HepG2 (cell line): ENCODE measurements at regions not wholly inside any gene's neighbourhood (a gene's known extent, or its start where the extent isn't known, plus 50 kb on each side); places are given as distances from the start of the nearest gene placed in this dataset.

Source experiments
- ATAC-seq: fragments of 200-7000 bp; cut with Tn5 transposase; 3 replicates; pipeline ENCODE4 v1.9.1; 2020; ENCODE audit warnings: mild to moderate bottlenecking, moderate library complexity
- BruUV-seq: library from RNA; stranded (reverse); fragments of 400-500 nt; replicated peaks from 2 replicates; lab custom pipeline; 2021; lab: Mats Ljungman, UMichigan
- CTCF ChIA-PET: fragments of 300-600 bp; formaldehyde crosslinking; extraction: SDS; loops from one replicate; lab custom pipeline; 2021; ENCODE audit warnings: low total read pairs, inconsistent platforms, low intra/inter-chr PET ratio; lab: Yijun Ruan, JAX
- POLR2A ChIA-PET: fragments of 350-600 bp; sonication (Branson Sonifier 250); formaldehyde crosslinking; loops from one replicate; lab custom pipeline; 2020; ENCODE audit warnings: antibody characterized with exemption, inconsistent platforms; lab: Yijun Ruan, JAX
- DNase-seq: peaks from one replicate; pipeline ENCODE4 v3.0.0-alpha.2; 2015; ENCODE audit warnings: low spot score
- FAIRE-seq: peaks from 3 replicates; lab custom pipeline; 2011; peaks lifted over from hg19 to GRCh38; lab: Jason Lieb, UNC
- H2AFZ ChIP-seq: one replicate; pipeline ENCODE4 v1.6.1; 2011; ENCODE audit warnings: low read length, inconsistent platforms
- H3K27ac ChIP-seq: fragments of 300-600 bp; 3 replicates; pipeline ENCODE4 v1.8.0; 2011; ENCODE audit warnings: mixed run types, mild to moderate bottlenecking, mixed read lengths, low read length, inconsistent platforms; ENCODE audit not compliant: insufficient read depth; ENCODE audit errors: extremely low read length
- H3K27me3 ChIP-seq, 2 experiments: fragments of 200-600 bp in 1 of 2; 2 replicates in 1 of 2; 3 replicates in 1 of 2; pipeline versions ENCODE4 v1.6.0 to v1.8.0; 2011; ENCODE audit warnings: low read length in 2 of 2, mild to moderate bottlenecking in 2 of 2, moderate library complexity in 2 of 2, inconsistent platforms in 1 of 2; ENCODE audit not compliant: insufficient read depth in 2 of 2, control insufficient read depth in 1 of 2
- H3K36me3 ChIP-seq, 2 experiments: fragments of 200-600 bp in 1 of 2; replicated peaks in 1 of 2; 2 replicates in 1 of 2; 3 replicates in 1 of 2; pipeline versions ENCODE4 v1.5.1 to v1.8.0; 2011; ENCODE audit warnings: low read length in 2 of 2, inconsistent platforms in 1 of 2; ENCODE audit not compliant: insufficient read depth in 2 of 2, control insufficient read depth in 1 of 2
- H3K4me1 ChIP-seq: 2 replicates; pipeline ENCODE4 v1.5.1; 2012; ENCODE audit warnings: low read length, inconsistent platforms; ENCODE audit not compliant: insufficient read depth
- H3K4me2 ChIP-seq: 2 replicates; pipeline ENCODE4 v1.6.0; 2011; ENCODE audit warnings: low read depth, low read length, inconsistent platforms
- H3K4me3 ChIP-seq, 3 experiments: fragments of 200-600 bp in 1 of 3; sonication (generic), shearing (Covaris generic) in 1 of 3; replicated peaks in 1 of 3; 2 replicates each; pipeline ENCODE4 v1.5.1; 2011 to 2016; ENCODE audit warnings: low read length in 3 of 3, inconsistent platforms in 2 of 3, low read depth in 2 of 3, mild to moderate bottlenecking in 2 of 3, control low read depth in 1 of 3, mixed read lengths in 1 of 3; ENCODE audit not compliant: insufficient read depth in 1 of 3
- H3K79me2 ChIP-seq: one replicate; pipeline ENCODE4 v1.6.1; 2011; ENCODE audit warnings: low read length, inconsistent platforms; ENCODE audit not compliant: insufficient read depth
- H3K9ac ChIP-seq: 2 replicates; pipeline ENCODE4 v1.6.0; 2011; ENCODE audit warnings: mild to moderate bottlenecking, low read depth, low read length, inconsistent platforms; ENCODE audit not compliant: insufficient read depth
- H3K9me3 ChIP-seq: 2 replicates; pipeline ENCODE4 v1.5.1; 2012; ENCODE audit warnings: mild to moderate bottlenecking, low read length
- H4K20me1 ChIP-seq: 2 replicates; pipeline ENCODE4 v1.6.0; 2011; ENCODE audit warnings: inconsistent platforms, mild to moderate bottlenecking, low read length, moderate library complexity; ENCODE audit not compliant: insufficient read depth
- CEBPB ChIP-seq: IDR thresholded peaks from 2 replicates; pipeline ENCODE4 v1.6.1; 2011; ENCODE audit warnings: low read depth, low read length, improper control_type of control experiment, borderline replicate concordance
- GABPB1 ChIP-seq: IDR thresholded peaks from 2 replicates; pipeline ENCODE4 v1.6.1; 2016; ENCODE audit warnings: mild to moderate bottlenecking, missing genetic modification reagents, moderate library complexity, missing compliant biosample characterization
- NFKB2 ChIP-seq: sonication (generic); formaldehyde crosslinking; IDR thresholded peaks from 2 replicates; pipeline ENCODE4 v1.4.0; 2020; ENCODE audit warnings: missing genetic modification reagents, borderline replicate concordance
- PAX8 ChIP-seq: sonication (generic); formaldehyde crosslinking; IDR thresholded peaks from 2 replicates; pipeline ENCODE4 v1.8.0; 2022; ENCODE audit warnings: mild to moderate bottlenecking, missing genetic modification reagents, borderline replicate concordance
- REPIN1 ChIP-seq: sonication (generic); formaldehyde crosslinking; IDR thresholded peaks from 2 replicates; pipeline ENCODE4 v1.8.0; 2022; ENCODE audit warnings: missing genetic modification reagents, low read depth, mild to moderate bottlenecking, borderline replicate concordance
- RORA ChIP-seq: sonication (generic); formaldehyde crosslinking; IDR thresholded peaks from 2 replicates; pipeline ENCODE4 v1.5.0; 2020; ENCODE audit warnings: mild to moderate bottlenecking, missing genetic modification reagents, moderate library complexity
- SMAD9 ChIP-seq: sonication (generic); formaldehyde crosslinking; IDR thresholded peaks from 2 replicates; pipeline ENCODE4 v1.5.1; 2020; ENCODE audit warnings: mild to moderate bottlenecking, missing genetic modification reagents
- TARDBP ChIP-seq: sonication (generic); formaldehyde crosslinking; IDR thresholded peaks from 2 replicates; pipeline ENCODE4 v1.8.0; 2022; ENCODE audit warnings: mild to moderate bottlenecking, missing genetic modification reagents
- ZNF33B ChIP-seq: sonication (generic); formaldehyde crosslinking; IDR thresholded peaks from 2 replicates; pipeline ENCODE4 v1.5.1; 2020; ENCODE audit warnings: mild to moderate bottlenecking, missing genetic modification reagents
- WGBS: methylation state at CpG from one replicate; pipeline ENCODE4 v1.1.6; 2017; ENCODE audit warnings: low lambda C conversion rate; 5-methylcytosine and 5-hydroxymethylcytosine counted together
- in situ Hi-C: cut with HindIII; loops from 2 replicates; pipeline ENCODE4 v1.10.0; 2017; ENCODE audit warnings: low pct_unique_long_range_greater_than_20kb; ENCODE audit not compliant: extremely low pct_ligation_motif_present
- intact Hi-C: fragments of 100-400 bp; cut with micrococcal nuclease; formaldehyde crosslinking; loops from one replicate; pipeline ENCODE4 v1.10.0; 2022; ENCODE audit not compliant: unreplicated experiment
- TF ChIP-seq, protein P1 (sequence below): sonication (generic); formaldehyde crosslinking; IDR thresholded peaks from 2 replicates; pipeline ENCODE4 v1.4.0; 2020; ENCODE audit warnings: mild to moderate bottlenecking, missing genetic modification reagents
- TF ChIP-seq, protein P2 (sequence below): sonication (generic); formaldehyde crosslinking; IDR thresholded peaks from 2 replicates; pipeline ENCODE4 v1.4.0; 2020; ENCODE audit warnings: mild to moderate bottlenecking, missing genetic modification reagents
- TF ChIP-seq, protein P3 (sequence below): sonication (generic); formaldehyde crosslinking; IDR thresholded peaks from 2 replicates; pipeline ENCODE4 v1.5.0; 2020; ENCODE audit warnings: mild to moderate bottlenecking, low read depth, missing genetic modification reagents, borderline replicate concordance

GRCh38 chr13:90974249-90974975 lies 373.1 kb upstream of the MIR17HG start (continued):
- TF ChIP-seq, protein P1, sequence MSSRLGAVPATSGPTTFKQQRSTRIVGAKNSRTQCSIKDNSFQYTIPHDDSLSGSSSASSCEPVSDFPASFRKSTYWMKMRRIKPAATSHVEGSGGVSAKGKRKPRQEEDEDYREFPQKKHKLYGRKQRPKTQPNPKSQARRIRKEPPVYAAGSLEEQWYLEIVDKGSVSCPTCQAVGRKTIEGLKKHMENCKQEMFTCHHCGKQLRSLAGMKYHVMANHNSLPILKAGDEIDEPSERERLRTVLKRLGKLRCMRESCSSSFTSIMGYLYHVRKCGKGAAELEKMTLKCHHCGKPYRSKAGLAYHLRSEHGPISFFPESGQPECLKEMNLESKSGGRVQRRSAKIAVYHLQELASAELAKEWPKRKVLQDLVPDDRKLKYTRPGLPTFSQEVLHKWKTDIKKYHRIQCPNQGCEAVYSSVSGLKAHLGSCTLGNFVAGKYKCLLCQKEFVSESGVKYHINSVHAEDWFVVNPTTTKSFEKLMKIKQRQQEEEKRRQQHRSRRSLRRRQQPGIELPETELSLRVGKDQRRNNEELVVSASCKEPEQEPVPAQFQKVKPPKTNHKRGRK (CRISPR knock-in tag): no peak
- TF ChIP-seq RORA (CRISPR knock-in tag) (no peak), ZNF33B (CRISPR knock-in tag) (no peak), SMAD9 (CRISPR knock-in tag) (no peak), REPIN1 (CRISPR knock-in tag) (no peak)

DNA sequence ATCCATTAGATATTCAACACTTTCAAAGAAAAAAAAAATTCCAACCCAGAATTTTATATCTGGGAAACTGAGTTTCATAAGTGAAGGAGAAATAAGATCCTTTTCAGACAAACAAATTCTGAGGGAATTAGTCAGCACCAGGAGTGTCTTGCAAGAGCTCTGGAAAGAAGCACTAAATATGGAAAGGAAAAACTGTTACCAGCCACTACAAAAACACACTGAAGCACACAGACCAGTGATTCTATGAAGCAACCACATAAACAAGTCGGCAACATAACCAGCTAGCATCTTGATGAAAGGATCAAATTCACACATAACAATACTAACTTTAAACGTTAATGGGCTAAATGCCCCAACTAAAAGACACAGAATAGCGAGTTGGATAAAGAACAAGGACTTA lies 368.4 kb upstream of the MIR17HG start:
- Histone ChIP-seq H4K20me1 (no peaks in the 10 kb centered on the region), H3K79me2 (no peaks in the 10 kb centered on the region), H3K9me3 (no peaks in the 10 kb centered on the region), H2AFZ (no peak overlapping the region), H3K27ac (no peak overlapping the region), H3K4me3 (no peak overlapping the region), H3K4me1 (no peaks in the 10 kb centered on the region), H3K4me2 (no peak overlapping the region), H3K9ac (no peak overlapping the region), H3K27me3 (no peaks in the 10 kb centered on the region), H3K36me3 (no peaks in the 10 kb centered on the region)
- DNase-seq (no peak), ATAC-seq (no peak), FAIRE-seq (no peak)
- ChIA-PET POLR2A (no interaction called here), CTCF (no interaction called here)
- intact Hi-C loops (no loop called here), in situ Hi-C loops (no loop called here)
- TF ChIP-seq CEBPB: no peak
- TF ChIP-seq TARDBP (CRISPR knock-in tag): no peak
- TF ChIP-seq, protein P2, sequence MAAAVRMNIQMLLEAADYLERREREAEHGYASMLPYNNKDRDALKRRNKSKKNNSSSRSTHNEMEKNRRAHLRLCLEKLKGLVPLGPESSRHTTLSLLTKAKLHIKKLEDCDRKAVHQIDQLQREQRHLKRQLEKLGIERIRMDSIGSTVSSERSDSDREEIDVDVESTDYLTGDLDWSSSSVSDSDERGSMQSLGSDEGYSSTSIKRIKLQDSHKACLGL (CRISPR knock-in tag): no peak
- TF ChIP-seq NFKB2 (CRISPR knock-in tag): no peak
- TF ChIP-seq GABPB1 (CRISPR knock-in tag): no peak
- no peak for TF ChIP-seq PAX8 (CRISPR knock-in tag)
- TF ChIP-seq, protein P3, sequence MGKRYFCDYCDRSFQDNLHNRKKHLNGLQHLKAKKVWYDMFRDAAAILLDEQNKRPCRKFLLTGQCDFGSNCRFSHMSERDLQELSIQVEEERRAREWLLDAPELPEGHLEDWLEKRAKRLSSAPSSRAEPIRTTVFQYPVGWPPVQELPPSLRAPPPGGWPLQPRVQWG (CRISPR knock-in tag): no peak
- WGBS: 3% methylated on average over 3 of the region's 3 CpGs
- no TSS peak for BruUV-seq
